Pancreas (tissue), 10 donors: ENCODE measurements at regions not wholly inside any gene's neighbourhood (a gene's known extent, or its start where the extent isn't known, plus 50 kb on each side); places are given as distances from the start of the nearest gene placed in this dataset.

ENCODE experiments used
- ATAC-seq, 4 donors: fragments of 200-7000 bp; cut with Tn5 transposase; one replicate each; pipeline versions ENCODE4 v1.8.0 to v1.9.1; 2020; ENCODE audit warnings: mild to moderate bottlenecking in 4 of 4, moderate library complexity in 4 of 4
- DNase-seq, 6 donors: peaks; one replicate each; pipeline ENCODE4 v3.0.0-alpha.2; 2020
- FAIRE-seq: peaks from 2 replicates; lab custom pipeline; 2012; peaks lifted over from hg19 to GRCh38; lab: Jason Lieb, UNC
- H3K27ac ChIP-seq, 4 donors: fragments of 200-600 bp; sonication (generic); 1 replicate in 3 of 4; 2 replicates in 1 of 4; pipeline versions ENCODE4 v1.5.0 to v1.8.0; 2020
- H3K27me3 ChIP-seq, 4 donors: fragments of 200-600 bp; one replicate each; pipeline ENCODE4 v1.8.0; 2021
- H3K36me3 ChIP-seq, 3 donors: fragments of 200-600 bp; sonication (generic) in 1 of 3; one replicate each; pipeline versions ENCODE4 v1.5.0 to v1.8.0; 2020 to 2021
- H3K4me1 ChIP-seq, 3 donors: fragments of 200-600 bp; one replicate each; pipeline ENCODE4 v1.8.0; 2021
- H3K4me3 ChIP-seq, 4 donors: fragments of 200-600 bp; sonication (generic) in 2 of 4; one replicate each; pipeline versions ENCODE4 v1.5.0 to v1.8.0; 2020 to 2021
- H3K9me3 ChIP-seq, 4 donors: fragments of 200-600 bp; one replicate each; pipeline ENCODE4 v1.8.0; 2021
- CTCF ChIP-seq, 4 donors: fragments of 200-600 bp; sonication (generic) in 3 of 4; IDR thresholded peaks; one replicate each; pipeline versions ENCODE4 v1.5.0 to v1.8.0; 2021; ENCODE audit warnings: antibody characterized with exemption in 4 of 4
- WGBS, 2 donors: extraction: QIAGEN DNeasy Blood & Tissue Kit; methylation state at CpG; one replicate each; pipeline ENCODE4 v1.1.7; 2013; 5-methylcytosine and 5-hydroxymethylcytosine counted together
- intact Hi-C, 3 donors: fragments of 100-400 bp; cut with DNase I; formaldehyde crosslinking; loops; one replicate each; pipeline versions ENCODE4 v1.11.1 to v1.14.2; 2022
- donor health status: healthy with polysubstance abuse.
- donor health status: DM: no; HTN: no; CAD: no; lungs with moderate emphysema.
- donor health status: DM: no; HTN: no; CAD: no.
- donor health status: control.
- donor health status: control.
- donor health status: Bipolar disorder and iron deficiency.
- donor health status: DM: yes; HTN: yes; CAD: no.
- donor health status: DM: no; HTN: no; CAD: no.
- donor health status: DM: no; HTN: no; CAD: no.
- donor health status: DM: yes; HTN: yes; CAD: no.

GRCh38 chr6:126662966-126663365 is 323.1 kb downstream of the CENPW start:
- no peak for TF ChIP-seq CTCF (IDR thresholded peaks at IDR 0.05)
- Histone ChIP-seq H3K27me3 (no peaks in the 10 kb centered on the region), H3K27ac (no peak overlapping the region), H3K4me1 (no peaks in the 10 kb centered on the region), H3K36me3 (no peaks in the 10 kb centered on the region), H3K4me3 (no peak overlapping the region), H3K9me3 (no peaks in the 10 kb centered on the region)
- DNase-seq (no peak), ATAC-seq (no peak), FAIRE-seq (no peak)
- intact Hi-C loops = no loop called here

GRCh38 chr6:126664271-126664670 is 324.4 kb downstream of the CENPW start:
- no peak for ATAC-seq
- Histone ChIP-seq H3K36me3 (no peaks in the 10 kb centered on the region), H3K4me1 (no peaks in the 10 kb centered on the region), H3K27ac (no peak overlapping the region), H3K9me3 (no peaks in the 10 kb centered on the region), H3K27me3 (no peaks in the 10 kb centered on the region), H3K4me3 (no peak overlapping the region)
- no peak for FAIRE-seq
- 49 to 71% methylated on average over 1 of the region's 1 CpG for WGBS, 2 donors
- DNase-seq = no peak
- intact Hi-C loops = no loop called here
- no peak for TF ChIP-seq CTCF (IDR thresholded peaks at IDR 0.05)

- H3K27ac ChIP-seq = no peak overlapping the region
- H3K4me1 ChIP-seq = no peaks in the 10 kb centered on the region
- H3K4me3 ChIP-seq = no peak overlapping the region
- TF ChIP-seq CTCF (IDR thresholded peaks at IDR 0.05) = no peak
- H3K27me3 ChIP-seq = no peaks in the 10 kb centered on the region
- no peak for DNase-seq
- FAIRE-seq = no peak
- 42 to 57% methylated on average over 3 of the region's 3 CpGs for WGBS, 2 donors
- intact Hi-C loops = no loop called here
- no peaks in the 10 kb centered on the region for H3K9me3 ChIP-seq
- no peak for ATAC-seq
- no peaks in the 10 kb centered on the region for H3K36me3 ChIP-seq
Observed at GRCh38 chr6:126665551-126665950, 325.6 kb downstream of the CENPW start.

GRCh38 chr6:126667071-126667470 is 327.2 kb downstream of the CENPW start:
- WGBS, 2 donors = 64 to 84% methylated on average over 3 of the region's 3 CpGs
- no peak for TF ChIP-seq CTCF (IDR thresholded peaks at IDR 0.05)
- no peaks in the 10 kb centered on the region for H3K4me1 ChIP-seq

GRCh38 chr6:126667728-126668127 is 327.8 kb downstream of the CENPW start:
- ATAC-seq (no peak), FAIRE-seq (no peak), DNase-seq (no peak)
- intact Hi-C loops = no loop called here
- TF ChIP-seq CTCF (IDR thresholded peaks at IDR 0.05) = no peak
- Histone ChIP-seq H3K27me3 (no peaks in the 10 kb centered on the region), H3K4me3 (no peak overlapping the region), H3K4me1 (no peaks in the 10 kb centered on the region), H3K9me3 (no peaks in the 10 kb centered on the region), H3K27ac (no peak overlapping the region), H3K36me3 (no peaks in the 10 kb centered on the region)

More at GRCh38 chr6:126667071-126667470, 327.2 kb downstream of the CENPW start:
- FAIRE-seq (no peak), ATAC-seq (no peak), DNase-seq (no peak)
- intact Hi-C loops = no loop called here
- Histone ChIP-seq H3K27ac (no peak overlapping the region), H3K36me3 (no peaks in the 10 kb centered on the region), H3K27me3 (no peaks in the 10 kb centered on the region), H3K4me3 (no peak overlapping the region), H3K9me3 (no peaks in the 10 kb centered on the region)
